ENCODE measurements at regions not wholly inside any gene's neighbourhood (a gene's known extent, or its start where the extent isn't known, plus 50 kb on each side); places are given as distances from the start of the nearest gene placed in this dataset.
A peak's percentile ranks its signal among the peaks of the same experiment; 100 is the strongest.
"Not testable (repeated sequence)": the region's sequence is repeated elsewhere in the genome, so short reads cannot be mapped to it uniquely, and the experiment has no call there.

DNA sequence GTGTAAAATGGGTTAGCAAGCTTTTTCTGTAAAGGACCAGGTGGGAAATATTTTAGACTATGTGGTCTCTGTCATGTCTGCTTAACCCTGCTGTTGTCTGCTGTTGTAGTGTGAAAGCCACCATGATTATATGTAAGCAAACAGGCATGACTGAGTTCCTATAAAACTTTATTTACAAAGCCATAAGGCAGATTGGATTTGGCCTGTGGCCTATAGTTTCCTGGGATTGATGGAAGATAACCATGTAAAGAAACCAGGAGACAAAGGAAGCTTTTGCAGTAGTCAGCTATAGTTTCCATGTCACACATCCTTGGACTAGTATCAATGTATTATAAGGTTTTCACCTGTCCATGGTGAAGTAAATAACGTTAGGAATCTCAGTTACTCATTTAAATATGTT, 78.7 kb downstream of the CCDC74A start:
- H3K9me1 ChIP-seq (ENCODE audit: control insufficient read depth, insufficient read depth, low read length); POLR2A ChIA-PET; FAIRE-seq; H3K4me2 ChIP-seq (ENCODE audit: insufficient read depth, low read length); H3K79me2 ChIP-seq (ENCODE audit: control insufficient read depth, insufficient read depth, low read length); H3K4me1 ChIP-seq (replicated peaks in 1 of 2; ENCODE audit: control insufficient read depth in 2 of 2, insufficient read depth in 2 of 2, low read length in 2 of 2); H3K4me3 ChIP-seq; H3K27me3 ChIP-seq (ENCODE audit: control insufficient read depth in 2 of 2, insufficient read depth in 2 of 2, low read length in 2 of 2); in situ Hi-C loops (cut with MboI); H3K9me3 ChIP-seq (replicated peaks; ENCODE audit: control insufficient read depth, insufficient read depth, low read depth, low read length); H2AFZ ChIP-seq (ENCODE audit: low read depth, low read length); BruUV-seq (replicated peaks); ATAC-seq; intact Hi-C loops (cut with micrococcal nuclease); H3K9ac ChIP-seq (ENCODE audit: insufficient read depth in 1 of 2, low read depth in 2 of 2, low read length in 2 of 2); H3K36me3 ChIP-seq (ENCODE audit: control insufficient read depth, insufficient read depth, low read length); H4K20me1 ChIP-seq (replicated peaks; ENCODE audit: control insufficient read depth, insufficient read depth, low read length); CTCF ChIA-PET (ENCODE audit: low intra/inter-chr PET ratio); H3K27ac ChIP-seq (ENCODE audit: extremely low read depth, low read depth, low read length); DNase-seq (ENCODE audit: extremely low read depth in 1 of 4, low spot score in 3 of 4): not testable (repeated sequence)
- TF ChIP-seq, protein P1, sequence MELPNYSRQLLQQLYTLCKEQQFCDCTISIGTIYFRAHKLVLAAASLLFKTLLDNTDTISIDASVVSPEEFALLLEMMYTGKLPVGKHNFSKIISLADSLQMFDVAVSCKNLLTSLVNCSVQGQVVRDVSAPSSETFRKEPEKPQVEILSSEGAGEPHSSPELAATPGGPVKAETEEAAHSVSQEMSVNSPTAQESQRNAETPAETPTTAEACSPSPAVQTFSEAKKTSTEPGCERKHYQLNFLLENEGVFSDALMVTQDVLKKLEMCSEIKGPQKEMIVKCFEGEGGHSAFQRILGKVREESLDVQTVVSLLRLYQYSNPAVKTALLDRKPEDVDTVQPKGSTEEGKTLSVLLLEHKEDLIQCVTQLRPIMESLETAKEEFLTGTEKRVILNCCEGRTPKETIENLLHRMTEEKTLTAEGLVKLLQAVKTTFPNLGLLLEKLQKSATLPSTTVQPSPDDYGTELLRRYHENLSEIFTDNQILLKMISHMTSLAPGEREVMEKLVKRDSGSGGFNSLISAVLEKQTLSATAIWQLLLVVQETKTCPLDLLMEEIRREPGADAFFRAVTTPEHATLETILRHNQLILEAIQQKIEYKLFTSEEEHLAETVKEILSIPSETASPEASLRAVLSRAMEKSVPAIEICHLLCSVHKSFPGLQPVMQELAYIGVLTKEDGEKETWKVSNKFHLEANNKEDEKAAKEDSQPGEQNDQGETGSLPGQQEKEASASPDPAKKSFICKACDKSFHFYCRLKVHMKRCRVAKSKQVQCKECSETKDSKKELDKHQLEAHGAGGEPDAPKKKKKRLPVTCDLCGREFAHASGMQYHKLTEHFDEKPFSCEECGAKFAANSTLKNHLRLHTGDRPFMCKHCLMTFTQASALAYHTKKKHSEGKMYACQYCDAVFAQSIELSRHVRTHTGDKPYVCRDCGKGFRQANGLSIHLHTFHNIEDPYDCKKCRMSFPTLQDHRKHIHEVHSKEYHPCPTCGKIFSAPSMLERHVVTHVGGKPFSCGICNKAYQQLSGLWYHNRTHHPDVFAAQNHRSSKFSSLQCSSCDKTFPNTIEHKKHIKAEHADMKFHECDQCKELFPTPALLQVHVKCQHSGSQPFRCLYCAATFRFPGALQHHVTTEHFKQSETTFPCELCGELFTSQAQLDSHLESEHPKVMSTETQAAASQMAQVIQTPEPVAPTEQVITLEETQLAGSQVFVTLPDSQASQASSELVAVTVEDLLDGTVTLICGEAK (IDR thresholded peaks at IDR 0.05) = peak; percentile 86
- TF ChIP-seq, protein P1 (CRISPR knock-in tag; IDR thresholded peaks at IDR 0.05) = peak; percentile 52; the same call in 1 of the 2 replicates
- 6% methylated on average over 1 of the region's 1 CpG for WGBS (ENCODE audit: insufficient coverage, low coverage, missing lambda C conversion rate)

All from K562 (cell line).